Kidney (tissue), 13 donors: ENCODE measurements at regions not wholly inside any gene's neighbourhood (a gene's known extent, or its start where the extent isn't known, plus 50 kb on each side); places are given as distances from the start of the nearest gene placed in this dataset.

ENCODE experiments used
- DNase-seq, 5 donors: peaks; one replicate each; pipeline ENCODE4 v3.0.0-alpha.2; 2013 to 2020
- FAIRE-seq: peaks from 2 replicates; lab custom pipeline; 2012; peaks lifted over from hg19 to GRCh38; lab: Jason Lieb, UNC
- H3K27ac ChIP-seq, 2 donors: one replicate each; pipeline ENCODE4 v1.7.0; 2013; ENCODE audit warnings: low read depth in 2 of 2, low read length in 2 of 2, inconsistent platforms in 1 of 2
- H3K27me3 ChIP-seq: one replicate; pipeline ENCODE4 v1.7.1; 2013; ENCODE audit warnings: low read length, inconsistent platforms; ENCODE audit not compliant: control insufficient read depth, insufficient read depth
- H3K36me3 ChIP-seq, 3 donors: one replicate each; pipeline versions ENCODE4 v1.7.0 to v1.7.1; 2013; ENCODE audit warnings: low read length in 3 of 3, control low read depth in 1 of 3, inconsistent platforms in 1 of 3; ENCODE audit not compliant: insufficient read depth in 3 of 3, control insufficient read depth in 2 of 3
- H3K4me1 ChIP-seq, 3 donors: one replicate each; pipeline versions ENCODE4 v1.7.0 to v1.7.1; 2013; ENCODE audit warnings: low read length in 3 of 3, inconsistent platforms in 1 of 3, low read depth in 1 of 3; ENCODE audit not compliant: control insufficient read depth in 2 of 3, insufficient read depth in 2 of 3
- H3K4me3 ChIP-seq, 3 donors: one replicate each; pipeline versions ENCODE4 v1.7.0 to v1.8.1; 2013; ENCODE audit warnings: low read length in 3 of 3, control low read depth in 1 of 3, inconsistent platforms in 1 of 3
- H3K9ac ChIP-seq, 3 donors: one replicate each; pipeline versions ENCODE4 v1.7.0 to v1.7.1; 2013; ENCODE audit warnings: low read length in 3 of 3, control low read depth in 1 of 3, inconsistent platforms in 1 of 3
- H3K9me3 ChIP-seq, 3 donors: one replicate each; pipeline versions ENCODE4 v1.7.0 to v1.7.1; 2013; ENCODE audit warnings: low read length in 3 of 3, control low read depth in 1 of 3, inconsistent platforms in 1 of 3; ENCODE audit not compliant: control insufficient read depth in 2 of 3, insufficient read depth in 1 of 3
- CTCF ChIP-seq: IDR thresholded peaks from 3 replicates; pipeline ENCODE4 v1.5.1; 2012; ENCODE audit warnings: mild to moderate bottlenecking, moderate library complexity, borderline replicate concordance; ENCODE audit not compliant: insufficient read depth; ENCODE audit errors: extremely low read depth
- intact Hi-C: fragments of 100-400 bp; cut with DNase I; formaldehyde crosslinking; loops from one replicate; pipeline ENCODE4 v1.11.1; 2022
- donor health status: control.
- donor health status: control.
- donor health status: control.
- donor health status: control.
- donor health status: control.
- donor health status: DM: yes; HTN: yes; CAD: no.
- donor health status: Normal renal cell carcinoma (clear cell type).

- Histone ChIP-seq H3K27me3 (no peaks in the 10 kb centered on the region), H3K4me1 (peaks cover 0 to 1% (median 0%) of the 10 kb centered on the region in 3 donors), H3K27ac (no peak overlapping the region), H3K36me3 (no peaks in the 10 kb centered on the region), H3K9ac (no peak overlapping the region), H3K9me3 (no peaks in the 10 kb centered on the region), H3K4me3 (no peak overlapping the region)
- no peak for TF ChIP-seq CTCF
- intact Hi-C loops, result no loop called here
- peak in 1 of 5 donors; percentile 32 for DNase-seq
- FAIRE-seq, result no peak
Measured at GRCh38 chr2:19733951-19734425, 167.8 kb downstream of the TTC32 start.

GRCh38 chr2:19733390-19733789, 168.4 kb downstream of the TTC32 start:
- DNase-seq (peak in 2 of 5 donors; percentile 23 to 26), FAIRE-seq (no peak)
- Histone ChIP-seq H3K27ac (no peak overlapping the region), H3K9me3 (no peaks in the 10 kb centered on the region), H3K4me3 (no peak overlapping the region), H3K9ac (no peak overlapping the region), H3K4me1 (peaks cover 0 to 7% (median 0%) of the 10 kb centered on the region in 3 donors), H3K36me3 (no peaks in the 10 kb centered on the region), H3K27me3 (no peaks in the 10 kb centered on the region)
- no peak for TF ChIP-seq CTCF
- intact Hi-C loops, result no loop called here

GRCh38 chr2:19732255-19732654, 169.5 kb downstream of the TTC32 start:
- no peak for TF ChIP-seq CTCF
- Histone ChIP-seq H3K27ac (no peak overlapping the region), H3K27me3 (no peaks in the 10 kb centered on the region), H3K4me3 (no peak overlapping the region), H3K4me1 (peaks cover 0 to 7% (median 0%) of the 10 kb centered on the region in 3 donors), H3K9ac (no peak overlapping the region), H3K36me3 (no peaks in the 10 kb centered on the region), H3K9me3 (no peaks in the 10 kb centered on the region)
- DNase-seq, result no peak
- no peak for FAIRE-seq
- intact Hi-C loops, result no loop called here

- no peaks in the 10 kb centered on the region for H3K9me3 ChIP-seq
- no peak overlapping the region for H3K9ac ChIP-seq
- peak in 1 of 5 donors; percentile 59 for DNase-seq
- intact Hi-C loops, result no loop called here
- no peak for TF ChIP-seq CTCF
- peaks cover 0 to 7% (median 0%) of the 10 kb centered on the region in 3 donors for H3K4me1 ChIP-seq
- FAIRE-seq, result no peak
- H3K4me3 ChIP-seq, result no peak overlapping the region
- no peaks in the 10 kb centered on the region for H3K27me3 ChIP-seq
- H3K36me3 ChIP-seq, result no peaks in the 10 kb centered on the region
- no peak overlapping the region for H3K27ac ChIP-seq
Measured at GRCh38 chr2:19731515-19731914, 170.3 kb downstream of the TTC32 start.
